CD4-positive, alpha-beta T cell treated with Interleukin-15 for 1 hour (primary cell): ENCODE measurements at regions not wholly inside any gene's neighbourhood (a gene's known extent, or its start where the extent isn't known, plus 50 kb on each side); places are given as distances from the start of the nearest gene placed in this dataset.
"Not testable (repeated sequence)": the region's sequence is repeated elsewhere in the genome, so short reads cannot be mapped to it uniquely, and the experiment has no call there.

Experiments
- DNase-seq: peaks from one replicate; pipeline ENCODE4 v3.0.0-alpha.2; 2020

DNA sequence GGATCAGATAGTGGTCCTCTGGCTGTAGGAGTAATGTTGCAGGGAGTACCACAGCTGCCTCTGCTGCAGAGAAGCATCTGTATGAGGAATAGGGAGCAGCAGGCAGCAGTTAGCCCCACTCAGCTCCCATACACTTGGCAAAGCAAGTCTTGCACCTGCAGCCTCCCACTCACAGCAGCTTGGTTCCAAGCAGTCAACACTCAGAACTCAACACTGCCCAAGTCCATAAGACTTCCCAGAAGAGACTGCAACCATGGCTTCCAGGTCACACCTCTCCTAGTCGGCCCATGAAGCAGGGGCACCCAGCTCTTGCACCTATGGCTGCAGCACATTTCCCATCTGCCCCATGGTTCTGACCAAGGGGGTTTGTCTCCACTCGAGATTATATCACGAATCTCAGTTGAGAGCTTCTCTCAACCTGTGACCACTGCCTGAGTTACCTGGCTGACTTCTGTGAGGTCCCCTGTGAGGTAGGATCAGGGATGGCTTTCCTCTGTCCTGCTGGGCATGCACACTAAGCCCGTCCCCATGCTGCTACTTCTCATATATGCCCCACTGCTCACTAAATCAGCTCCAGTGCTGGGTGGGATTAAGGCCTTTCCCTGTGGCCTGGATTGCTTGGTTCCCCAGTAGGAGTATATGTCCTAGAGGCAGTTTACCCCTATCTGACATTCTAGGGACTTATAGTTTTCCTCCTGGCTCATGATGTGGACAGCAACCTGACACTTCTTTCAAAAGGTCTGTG is 562.0 kb upstream of the TPTE start:
- peak; percentile 16 for DNase-seq

DNA sequence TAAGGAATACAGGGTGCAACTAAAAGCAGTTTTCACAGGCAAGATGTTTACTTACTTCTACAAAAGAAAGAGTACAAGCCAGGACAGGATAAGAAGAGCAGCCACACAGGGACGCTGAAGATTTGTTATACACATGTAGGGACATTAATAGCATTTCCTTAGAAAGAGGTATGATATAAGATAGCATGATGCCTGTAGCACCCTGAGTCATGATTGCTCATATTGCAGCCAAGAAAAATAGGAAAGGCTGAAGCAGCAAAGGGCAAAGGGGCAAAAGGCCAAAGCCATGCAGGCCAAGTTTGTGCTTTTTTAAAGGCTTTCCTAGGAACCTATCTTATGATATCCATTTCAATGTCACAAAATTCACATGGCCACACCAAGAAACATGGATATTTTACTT is 552.0 kb upstream of the TPTE start:
- DNase-seq = not testable (repeated sequence)

DNA sequence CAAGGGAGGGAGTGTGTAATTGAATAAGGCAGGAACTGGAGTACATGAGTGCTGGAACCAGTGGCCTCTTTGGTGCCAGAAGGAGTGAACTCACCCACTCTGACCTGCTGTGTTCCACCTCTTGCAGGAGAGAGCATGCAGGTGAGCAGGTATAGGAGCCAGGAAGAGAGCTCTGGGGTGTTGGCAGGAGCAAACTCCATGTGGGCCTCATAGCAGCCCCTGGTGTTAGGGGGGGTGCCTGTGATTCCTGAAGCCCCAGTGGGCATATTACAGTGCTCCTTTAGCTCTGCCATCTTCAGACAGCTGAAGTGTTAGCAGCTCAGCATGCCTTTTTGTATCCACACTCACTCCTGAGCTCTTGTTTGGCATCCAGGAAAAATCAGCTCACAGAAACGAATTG is 549.4 kb upstream of the TPTE start:
- not testable (repeated sequence) for DNase-seq

DNA sequence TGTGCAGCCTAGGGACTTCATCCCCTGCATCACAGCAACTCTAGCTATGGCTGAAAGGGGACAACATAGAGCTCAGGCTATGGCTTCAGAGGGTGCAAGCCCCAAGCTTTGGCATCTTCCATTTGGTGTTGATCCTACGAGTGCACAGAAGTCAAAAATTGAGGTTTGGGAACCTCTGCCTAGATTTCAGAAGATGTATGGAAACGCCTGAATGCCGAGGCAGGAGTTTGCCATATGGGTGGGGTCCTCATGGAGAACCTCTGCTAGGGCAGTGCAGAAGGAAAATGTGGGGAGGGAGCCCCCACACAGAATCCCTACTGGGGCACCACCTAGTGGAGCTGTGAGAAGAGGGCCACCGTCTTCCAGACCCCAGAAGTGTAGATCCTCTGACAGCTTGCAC is 543.0 kb upstream of the TPTE start:
- not testable (repeated sequence) for DNase-seq

DNA sequence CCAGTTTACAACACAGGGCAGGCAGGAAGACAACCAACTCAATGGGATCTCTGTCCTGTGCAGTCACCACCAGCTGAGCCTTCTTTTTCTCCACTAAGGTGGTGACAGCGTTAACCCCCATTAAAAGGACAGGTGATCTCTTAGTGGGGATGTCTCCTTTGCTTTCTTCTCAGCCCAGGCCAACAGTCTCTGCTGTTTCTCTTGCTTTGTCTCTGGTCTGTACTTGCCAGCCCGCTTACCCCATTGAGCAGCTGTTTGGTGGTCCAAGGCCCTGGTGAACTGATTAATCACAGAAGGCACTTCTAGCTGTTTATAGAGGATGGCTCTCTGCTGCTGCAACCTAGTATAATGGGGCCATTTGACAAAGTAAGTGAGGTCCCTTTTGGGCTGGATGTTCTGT is 523.9 kb upstream of the TPTE start:
- not testable (repeated sequence) for DNase-seq

DNA sequence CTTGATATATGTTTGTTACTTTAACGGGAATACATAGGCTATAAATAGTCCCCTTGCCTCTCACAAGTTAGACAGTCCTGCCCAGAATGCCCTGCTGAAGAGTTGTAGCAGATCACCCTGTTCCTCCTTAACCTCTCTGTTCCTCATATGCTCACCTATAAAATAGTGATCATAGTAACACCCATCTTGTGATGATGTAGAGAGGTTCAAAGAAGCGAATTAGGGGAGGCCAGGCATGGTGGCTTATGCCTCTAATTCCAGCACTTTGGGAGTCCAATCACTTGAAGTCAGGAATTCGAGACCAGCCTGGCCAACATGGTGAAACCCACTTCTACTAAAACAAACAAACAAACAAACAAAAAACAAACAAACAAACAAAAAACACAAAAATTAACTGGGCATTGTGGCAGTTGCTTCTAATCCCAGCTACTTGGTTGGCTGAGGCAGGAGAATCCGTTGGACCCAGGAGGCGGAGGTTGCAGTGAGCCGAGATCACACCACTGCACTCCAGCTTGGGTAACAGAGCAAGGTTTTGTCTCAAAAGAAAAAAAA is 518.5 kb upstream of the TPTE start:
- not testable (repeated sequence) for DNase-seq

DNA sequence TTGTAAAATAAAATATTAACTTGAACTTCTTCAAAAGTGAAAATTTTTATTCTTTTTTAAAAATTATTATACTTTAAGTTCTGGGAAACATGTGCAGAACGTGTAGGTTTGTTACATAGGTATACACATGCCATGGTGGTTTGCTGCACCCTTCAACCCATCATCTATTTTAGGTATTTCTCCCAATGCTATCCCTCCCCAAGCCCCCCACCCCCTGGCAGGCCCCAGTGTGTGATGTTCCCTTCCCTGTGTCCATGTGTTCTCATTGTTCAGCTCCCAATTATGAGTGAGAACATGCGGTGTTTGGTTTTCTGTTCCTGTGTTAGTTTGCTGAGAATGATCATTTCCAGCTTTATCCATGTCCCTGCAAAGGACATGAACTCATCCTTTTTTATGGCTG is 515.6 kb upstream of the TPTE start:
- not testable (repeated sequence) for DNase-seq

DNA sequence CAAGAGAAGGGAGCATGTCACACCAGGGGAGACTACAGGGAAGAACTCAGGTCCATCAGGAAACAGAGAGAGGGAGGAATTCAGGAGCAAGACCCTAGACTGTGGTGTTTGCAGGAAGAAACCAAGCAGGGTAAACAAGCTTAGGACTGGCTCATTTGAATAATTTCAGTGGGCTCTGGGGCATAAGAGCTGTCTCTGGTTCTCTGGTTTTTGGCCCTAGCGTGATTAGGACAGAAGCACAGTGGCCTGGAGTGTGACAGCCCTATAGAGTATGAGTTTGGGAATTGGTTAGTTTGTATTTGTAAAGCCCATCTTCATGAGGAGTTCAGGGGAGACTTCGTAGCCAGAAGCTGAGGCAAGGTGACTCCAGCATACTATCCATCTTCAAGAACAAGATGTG is 504.4 kb upstream of the TPTE start:
- DNase-seq = not testable (repeated sequence)

DNA sequence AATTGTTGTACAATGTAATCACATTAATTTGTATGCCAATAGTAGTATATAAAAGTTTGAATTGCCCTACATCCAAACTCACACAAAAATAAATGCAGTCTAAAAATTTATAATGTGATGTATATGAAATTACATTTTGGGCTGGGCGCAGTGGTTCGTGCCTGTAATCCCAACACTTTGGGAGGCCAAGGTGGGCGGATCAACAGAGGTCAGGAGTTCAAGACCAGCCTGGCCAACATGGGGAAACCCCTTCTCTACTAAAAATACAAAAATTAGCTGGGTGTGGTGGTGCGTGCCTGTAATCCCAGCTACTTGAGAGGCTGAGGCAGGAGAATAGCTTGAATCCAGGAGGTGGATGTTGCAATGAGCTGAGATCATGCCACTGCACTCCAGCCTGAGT is 503.6 kb upstream of the TPTE start:
- DNase-seq = not testable (repeated sequence)

DNA sequence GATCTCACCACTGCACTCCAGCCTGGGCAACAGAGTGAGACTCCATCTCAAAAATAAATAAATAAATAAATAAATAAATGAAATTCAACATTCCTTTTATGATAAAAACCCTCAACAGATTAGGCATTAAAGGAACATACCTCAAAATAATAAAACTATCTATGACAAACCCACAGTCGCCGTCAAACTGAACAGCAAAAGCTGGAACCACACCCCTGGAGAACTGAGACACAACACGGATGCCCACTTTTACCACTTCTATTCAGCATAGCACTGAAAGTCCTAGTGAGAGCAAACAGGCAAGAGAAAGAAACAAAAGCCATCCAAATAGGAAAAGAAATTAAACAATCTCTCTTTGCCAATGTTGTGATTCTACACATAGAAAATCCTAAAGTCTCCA is 499.9 kb upstream of the TPTE start:
- not testable (repeated sequence) for DNase-seq

DNA sequence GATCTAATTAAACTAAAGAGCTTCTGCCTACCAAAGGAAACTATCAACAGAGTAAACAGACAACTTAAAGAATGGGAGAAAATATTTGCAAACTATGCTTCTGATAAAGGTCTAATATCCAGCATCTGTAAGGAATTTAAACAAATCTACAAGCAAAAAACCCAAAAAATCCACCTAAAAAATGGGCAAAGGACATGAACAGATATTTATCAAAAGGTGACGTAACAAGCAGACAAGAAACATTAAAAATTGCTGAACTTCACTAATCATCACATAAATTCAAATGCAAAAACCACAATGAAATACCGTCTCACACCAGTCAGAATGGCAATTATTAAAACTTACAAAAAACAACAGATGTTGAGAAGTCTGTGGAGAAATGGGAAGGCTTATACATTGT is 498.6 kb upstream of the TPTE start:
- not testable (repeated sequence) for DNase-seq
